ENCODE measurements at regions not wholly inside any gene's neighbourhood (a gene's known extent, or its start where the extent isn't known, plus 50 kb on each side); places are given as distances from the start of the nearest gene placed in this dataset.
A peak's percentile ranks its signal among the peaks of the same experiment; 100 is the strongest.

DNA sequence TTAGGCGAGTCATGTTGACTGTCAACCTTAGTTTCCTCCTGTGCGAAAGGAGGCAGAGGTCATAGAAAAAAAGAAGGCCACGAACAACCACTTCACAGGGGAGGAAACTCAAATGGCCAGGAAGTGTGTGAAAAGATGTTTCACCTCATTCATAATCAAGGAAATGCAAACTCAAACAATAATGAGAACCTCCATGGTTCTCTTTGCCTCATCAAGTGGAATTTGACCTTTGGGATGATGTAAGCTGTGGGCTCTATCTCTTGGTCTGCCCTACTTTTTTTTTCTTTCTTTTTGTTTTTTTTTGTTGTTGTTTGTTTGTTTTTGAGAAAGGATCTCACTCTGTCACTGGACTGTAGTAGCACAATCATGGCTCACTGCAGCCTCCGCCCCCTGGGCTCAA, 55.9 kb upstream of the GRHL3 start:
- H3K9me3 ChIP-seq (ENCODE audit: control insufficient read depth, insufficient read depth, low read depth, low read length) = no peaks in the 10 kb centered on the region
- POLR2A ChIA-PET = no interaction called here
- CTCF ChIA-PET = interaction anchor here (0.6 to 3.0 kb wide), 2 partner anchors 12 to 128 kb away, joined by 3 to 20 read pairs; no protein-coding TSS in a partner anchor
- TF ChIP-seq ZBTB6 (tag by site-specific recombination; IDR thresholded peaks at IDR 0.05) = no peak
- TF ChIP-seq ZNF10 (tag by site-specific recombination; IDR thresholded peaks at IDR 0.05) = no peak
- TF ChIP-seq, protein P1, sequence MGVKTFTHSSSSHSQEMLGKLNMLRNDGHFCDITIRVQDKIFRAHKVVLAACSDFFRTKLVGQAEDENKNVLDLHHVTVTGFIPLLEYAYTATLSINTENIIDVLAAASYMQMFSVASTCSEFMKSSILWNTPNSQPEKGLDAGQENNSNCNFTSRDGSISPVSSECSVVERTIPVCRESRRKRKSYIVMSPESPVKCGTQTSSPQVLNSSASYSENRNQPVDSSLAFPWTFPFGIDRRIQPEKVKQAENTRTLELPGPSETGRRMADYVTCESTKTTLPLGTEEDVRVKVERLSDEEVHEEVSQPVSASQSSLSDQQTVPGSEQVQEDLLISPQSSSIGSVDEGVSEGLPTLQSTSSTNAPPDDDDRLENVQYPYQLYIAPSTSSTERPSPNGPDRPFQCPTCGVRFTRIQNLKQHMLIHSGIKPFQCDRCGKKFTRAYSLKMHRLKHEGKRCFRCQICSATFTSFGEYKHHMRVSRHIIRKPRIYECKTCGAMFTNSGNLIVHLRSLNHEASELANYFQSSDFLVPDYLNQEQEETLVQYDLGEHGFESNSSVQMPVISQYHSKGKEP (tag by site-specific recombination; IDR thresholded peaks at IDR 0.05) = no peak
- peak; percentile 28 for TF ChIP-seq SETDB1 (IDR thresholded peaks at IDR 0.05; ENCODE audit: insufficient read length, low read length)
- TF ChIP-seq, protein P2, sequence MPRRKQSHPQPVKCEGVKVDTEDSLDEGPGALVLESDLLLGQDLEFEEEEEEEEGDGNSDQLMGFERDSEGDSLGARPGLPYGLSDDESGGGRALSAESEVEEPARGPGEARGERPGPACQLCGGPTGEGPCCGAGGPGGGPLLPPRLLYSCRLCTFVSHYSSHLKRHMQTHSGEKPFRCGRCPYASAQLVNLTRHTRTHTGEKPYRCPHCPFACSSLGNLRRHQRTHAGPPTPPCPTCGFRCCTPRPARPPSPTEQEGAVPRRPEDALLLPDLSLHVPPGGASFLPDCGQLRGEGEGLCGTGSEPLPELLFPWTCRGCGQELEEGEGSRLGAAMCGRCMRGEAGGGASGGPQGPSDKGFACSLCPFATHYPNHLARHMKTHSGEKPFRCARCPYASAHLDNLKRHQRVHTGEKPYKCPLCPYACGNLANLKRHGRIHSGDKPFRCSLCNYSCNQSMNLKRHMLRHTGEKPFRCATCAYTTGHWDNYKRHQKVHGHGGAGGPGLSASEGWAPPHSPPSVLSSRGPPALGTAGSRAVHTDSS (tag by site-specific recombination; IDR thresholded peaks at IDR 0.05) = no peak
- TF ChIP-seq, protein P3, sequence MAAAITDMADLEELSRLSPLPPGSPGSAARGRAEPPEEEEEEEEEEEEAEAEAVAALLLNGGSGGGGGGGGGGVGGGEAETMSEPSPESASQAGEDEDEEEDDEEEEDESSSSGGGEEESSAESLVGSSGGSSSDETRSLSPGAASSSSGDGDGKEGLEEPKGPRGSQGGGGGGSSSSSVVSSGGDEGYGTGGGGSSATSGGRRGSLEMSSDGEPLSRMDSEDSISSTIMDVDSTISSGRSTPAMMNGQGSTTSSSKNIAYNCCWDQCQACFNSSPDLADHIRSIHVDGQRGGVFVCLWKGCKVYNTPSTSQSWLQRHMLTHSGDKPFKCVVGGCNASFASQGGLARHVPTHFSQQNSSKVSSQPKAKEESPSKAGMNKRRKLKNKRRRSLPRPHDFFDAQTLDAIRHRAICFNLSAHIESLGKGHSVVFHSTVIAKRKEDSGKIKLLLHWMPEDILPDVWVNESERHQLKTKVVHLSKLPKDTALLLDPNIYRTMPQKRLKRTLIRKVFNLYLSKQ (tag by site-specific recombination; IDR thresholded peaks at IDR 0.05; ENCODE audit: borderline replicate concordance) = no peak
- no peak overlapping the region for H3K4me3 ChIP-seq (ENCODE audit: low read depth, low read length)
- H3K27ac ChIP-seq (ENCODE audit: extremely low read depth, low read depth, low read length) = no peak overlapping the region
- H3K36me3 ChIP-seq (ENCODE audit: control insufficient read depth in 2 of 2, insufficient read depth in 1 of 2, low read length in 2 of 2) = no peaks in the 10 kb centered on the region
- H3K4me1 ChIP-seq (ENCODE audit: control insufficient read depth, insufficient read depth, low read length) = no peaks in the 10 kb centered on the region

- H3K9me3 ChIP-seq (ENCODE audit: control insufficient read depth, insufficient read depth, low read depth, low read length) = no peaks in the 10 kb centered on the region
- ChIA-PET POLR2A (no interaction called here), CTCF (no interaction called here)
- no peak for TF ChIP-seq REST (tag by site-specific recombination; IDR thresholded peaks at IDR 0.05)
- TF ChIP-seq, protein P4, sequence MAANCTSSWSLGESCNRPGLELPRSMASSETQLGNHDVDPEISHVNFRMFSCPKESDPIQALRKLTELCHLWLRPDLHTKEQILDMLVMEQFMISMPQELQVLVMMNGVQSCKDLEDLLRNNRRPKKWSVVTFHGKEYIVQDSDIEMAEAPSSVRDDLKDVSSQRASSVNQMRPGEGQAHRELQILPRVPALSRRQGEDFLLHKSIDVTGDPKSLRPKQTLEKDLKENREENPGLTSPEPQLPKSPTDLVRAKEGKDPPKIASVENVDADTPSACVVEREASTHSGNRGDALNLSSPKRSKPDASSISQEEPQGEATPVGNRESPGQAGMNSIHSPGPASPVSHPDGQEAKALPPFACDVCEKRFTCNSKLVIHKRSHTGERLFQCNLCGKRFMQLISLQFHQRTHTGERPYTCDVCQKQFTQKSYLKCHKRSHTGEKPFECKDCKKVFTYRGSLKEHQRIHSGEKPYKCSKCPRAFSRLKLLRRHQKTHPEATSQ (tag by site-specific recombination; IDR thresholded peaks at IDR 0.05) = peak; percentile 67; the same call in 1 of the 2 replicates
- peak; percentile 83 for TF ChIP-seq ZNF121 (tag by site-specific recombination; IDR thresholded peaks at IDR 0.05)
- TF ChIP-seq HOXA7 (CRISPR knock-in tag; IDR thresholded peaks at IDR 0.05; ENCODE audit: borderline replicate concordance) = no peak
- H3K4me1 ChIP-seq (ENCODE audit: control insufficient read depth, insufficient read depth, low read length) = no peaks in the 10 kb centered on the region
- H3K4me3 ChIP-seq (ENCODE audit: low read depth, low read length) = no peak overlapping the region
- H3K36me3 ChIP-seq (ENCODE audit: control insufficient read depth in 2 of 2, insufficient read depth in 1 of 2, low read length in 2 of 2) = no peaks in the 10 kb centered on the region
- H3K27ac ChIP-seq (ENCODE audit: extremely low read depth, low read depth, low read length) = no peak overlapping the region
These were observed 57.2 kb upstream of the GRHL3 start for GRCh38 chr1:24261977-24262376.

Data from HEK293 (cell line).